Type B pancreatic cell (in vitro differentiated cells): ENCODE measurements at regions not wholly inside any gene's neighbourhood (a gene's known extent, or its start where the extent isn't known, plus 50 kb on each side); places are given as distances from the start of the nearest gene placed in this dataset.

Experiments
- DNase-seq: peaks from one replicate; pipeline ENCODE4 v3.0.0; 2021; ENCODE audit warnings: mixed read lengths; ENCODE audit not compliant: unreplicated experiment; ENCODE audit errors: extremely low spot score
- H3K27ac Mint-ChIP-seq: 2 replicates; pipeline ENCODE4 v1.8.0; 2021; ENCODE audit warnings: mild to moderate bottlenecking, mixed read lengths
- H3K27me3 Mint-ChIP-seq: 2 replicates; pipeline ENCODE4 v1.8.0; 2021; ENCODE audit warnings: mixed read lengths
- H3K36me3 Mint-ChIP-seq: 2 replicates; pipeline ENCODE4 v1.8.0; 2021; ENCODE audit warnings: mixed read lengths
- H3K4me1 Mint-ChIP-seq: one replicate; pipeline ENCODE4 v1.8.0; 2021; ENCODE audit warnings: mixed read lengths; ENCODE audit not compliant: unreplicated experiment
- H3K4me3 Mint-ChIP-seq: 2 replicates; pipeline ENCODE4 v1.8.0; 2021; ENCODE audit warnings: mild to moderate bottlenecking, mixed read lengths
- H3K9me3 Mint-ChIP-seq: 2 replicates; pipeline ENCODE4 v1.8.0; 2021; ENCODE audit warnings: mixed read lengths
- TF ChIP-seq, protein P1 (sequence below): fragments of 200-600 bp; sonication (generic); conservative IDR thresholded peaks from 2 replicates; pipeline ENCODE4 v1.5.0; 2021; ENCODE audit warnings: antibody characterized with exemption, mild to moderate bottlenecking

DNA sequence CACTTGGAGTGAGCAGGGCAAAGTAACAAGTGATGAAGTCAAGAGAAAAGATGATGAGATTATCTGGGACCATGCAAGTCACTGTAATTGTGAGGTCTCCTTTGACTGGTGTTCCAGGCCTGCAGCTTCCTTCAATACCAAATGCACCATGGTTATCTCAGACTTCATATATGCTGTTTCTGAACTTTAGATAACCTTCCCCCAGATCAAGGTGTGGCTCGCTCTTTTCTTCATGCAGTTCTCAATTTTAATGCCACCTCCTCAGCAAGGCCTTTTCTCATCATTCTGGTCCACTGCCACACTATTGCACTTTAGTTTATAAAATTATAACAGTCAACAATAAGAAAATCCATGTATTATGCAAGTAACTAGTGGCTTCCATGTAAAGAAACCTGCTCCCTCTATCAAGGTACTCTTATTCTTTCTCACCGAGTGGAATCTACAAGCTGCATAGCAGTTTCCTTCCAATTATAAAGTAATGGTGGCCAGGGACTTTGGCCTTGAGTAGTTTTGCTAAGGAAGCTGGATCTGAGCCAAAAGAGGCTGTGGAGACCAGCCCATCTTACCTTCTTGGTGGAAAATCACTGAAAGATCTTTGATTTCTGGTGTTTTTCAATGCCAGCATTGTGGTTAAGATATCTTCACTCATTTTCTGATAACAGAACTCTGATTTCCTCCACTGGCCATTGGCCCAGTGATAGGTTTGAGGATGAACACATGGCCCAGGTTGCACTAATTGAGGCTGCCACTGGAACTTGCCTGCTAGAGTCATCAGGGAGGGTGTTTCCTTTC is 113.6 kb downstream of the KCNE4 start:
- Mint-ChIP-seq H3K27ac (no peak overlapping the region), H3K9me3 (no peaks in the 10 kb centered on the region), H3K27me3 (peaks cover 3% of the 10 kb centered on the region), H3K4me3 (no peak overlapping the region), H3K4me1 (no peaks in the 10 kb centered on the region), H3K36me3 (no peaks in the 10 kb centered on the region)
- TF ChIP-seq, protein P1, sequence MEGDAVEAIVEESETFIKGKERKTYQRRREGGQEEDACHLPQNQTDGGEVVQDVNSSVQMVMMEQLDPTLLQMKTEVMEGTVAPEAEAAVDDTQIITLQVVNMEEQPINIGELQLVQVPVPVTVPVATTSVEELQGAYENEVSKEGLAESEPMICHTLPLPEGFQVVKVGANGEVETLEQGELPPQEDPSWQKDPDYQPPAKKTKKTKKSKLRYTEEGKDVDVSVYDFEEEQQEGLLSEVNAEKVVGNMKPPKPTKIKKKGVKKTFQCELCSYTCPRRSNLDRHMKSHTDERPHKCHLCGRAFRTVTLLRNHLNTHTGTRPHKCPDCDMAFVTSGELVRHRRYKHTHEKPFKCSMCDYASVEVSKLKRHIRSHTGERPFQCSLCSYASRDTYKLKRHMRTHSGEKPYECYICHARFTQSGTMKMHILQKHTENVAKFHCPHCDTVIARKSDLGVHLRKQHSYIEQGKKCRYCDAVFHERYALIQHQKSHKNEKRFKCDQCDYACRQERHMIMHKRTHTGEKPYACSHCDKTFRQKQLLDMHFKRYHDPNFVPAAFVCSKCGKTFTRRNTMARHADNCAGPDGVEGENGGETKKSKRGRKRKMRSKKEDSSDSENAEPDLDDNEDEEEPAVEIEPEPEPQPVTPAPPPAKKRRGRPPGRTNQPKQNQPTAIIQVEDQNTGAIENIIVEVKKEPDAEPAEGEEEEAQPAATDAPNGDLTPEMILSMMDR: no peak
- DNase-seq: no peak

DNA sequence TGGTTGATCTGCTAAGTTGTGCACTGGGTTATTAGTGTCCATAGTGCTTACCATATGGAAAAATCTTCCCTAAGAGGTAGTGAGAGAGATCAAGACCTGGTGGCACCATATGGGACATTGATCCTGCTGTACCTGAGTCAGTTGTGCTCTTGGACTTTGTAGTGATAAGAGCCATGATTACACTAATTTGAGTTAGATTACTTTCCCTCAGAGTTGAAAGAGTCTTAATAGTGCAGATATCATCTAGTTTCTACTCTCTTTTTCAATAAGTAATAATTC is 114.2 kb downstream of the KCNE4 start:
- Mint-ChIP-seq H3K9me3 (no peaks in the 10 kb centered on the region), H3K4me1 (no peaks in the 10 kb centered on the region), H3K4me3 (no peak overlapping the region), H3K27me3 (peaks cover 3% of the 10 kb centered on the region), H3K27ac (no peak overlapping the region), H3K36me3 (no peaks in the 10 kb centered on the region)
- DNase-seq: no peak
- TF ChIP-seq, protein P1: no peak

DNA sequence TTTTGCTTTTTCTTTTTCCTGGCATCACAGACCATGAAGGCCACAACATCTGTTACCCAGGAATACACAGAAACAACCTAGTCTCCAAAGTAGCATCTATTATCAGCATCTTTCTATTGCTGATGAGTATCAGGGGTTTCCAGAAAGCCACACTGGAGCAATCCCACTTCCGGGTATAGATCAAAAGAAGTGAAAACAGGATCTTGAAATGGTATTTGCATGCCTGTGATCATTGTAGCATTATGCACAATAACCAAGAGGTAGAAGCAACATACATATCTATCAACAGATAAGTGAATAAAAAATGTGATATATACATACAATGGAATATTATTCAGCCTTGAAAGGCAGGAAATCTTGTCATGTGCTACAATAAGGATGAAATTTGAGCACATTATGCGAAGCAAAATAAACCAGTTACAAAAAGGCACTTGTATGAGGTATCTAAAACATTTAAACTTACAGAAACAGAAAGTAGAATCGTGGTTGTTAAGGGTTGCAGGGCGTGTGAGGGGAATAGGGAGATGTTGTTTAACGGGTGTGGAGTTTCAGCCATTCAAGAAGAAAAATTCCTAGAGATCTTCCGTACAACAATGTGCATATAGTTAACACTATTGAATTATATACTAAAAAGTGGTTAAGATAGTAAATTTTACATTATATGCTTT is 115.1 kb downstream of the KCNE4 start:
- Mint-ChIP-seq H3K27me3 (peaks cover 3% of the 10 kb centered on the region), H3K4me3 (no peak overlapping the region), H3K27ac (no peak overlapping the region), H3K36me3 (no peaks in the 10 kb centered on the region), H3K4me1 (no peaks in the 10 kb centered on the region), H3K9me3 (no peaks in the 10 kb centered on the region)
- no peak for DNase-seq
- TF ChIP-seq, protein P1: no peak

DNA sequence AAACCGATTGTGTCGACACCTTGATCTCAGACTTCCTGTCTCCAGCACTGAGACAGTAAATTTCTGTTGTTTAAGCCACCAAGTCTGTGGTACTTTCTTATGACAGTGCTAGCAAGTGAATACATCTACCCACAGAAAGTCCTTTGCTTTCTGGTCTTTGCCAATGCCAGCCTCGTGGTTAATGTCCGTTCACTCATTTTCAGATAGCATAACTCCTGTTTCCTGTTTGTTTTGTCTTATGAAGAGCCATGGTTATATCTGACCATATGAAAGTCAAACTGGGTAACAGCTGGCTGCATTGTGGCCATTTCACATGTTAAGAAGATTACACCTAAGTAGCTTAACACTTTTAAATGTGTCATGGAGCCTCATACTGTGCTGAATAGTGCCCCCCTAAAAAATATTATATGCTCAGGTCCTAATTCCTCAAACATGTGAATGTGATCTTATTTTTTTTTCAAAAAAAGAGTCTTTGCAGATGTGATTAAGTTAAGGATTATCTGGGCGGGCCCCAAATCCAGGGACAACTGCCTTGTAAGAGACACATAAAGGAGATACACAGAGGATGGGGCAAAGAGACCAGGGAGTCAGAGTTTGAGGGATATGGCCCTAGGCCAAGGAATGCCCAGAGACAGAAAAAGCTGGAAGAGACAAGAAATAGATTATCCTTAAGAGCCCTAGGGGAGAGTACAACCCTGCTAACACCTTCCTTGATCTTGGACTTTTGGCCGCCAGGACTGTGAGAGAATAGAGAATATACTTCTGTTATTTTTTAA is 118.0 kb downstream of the KCNE4 start:
- H3K4me3 Mint-ChIP-seq: no peak overlapping the region
- DNase-seq: no peak
- no peaks in the 10 kb centered on the region for H3K36me3 Mint-ChIP-seq
- H3K27ac Mint-ChIP-seq: no peak overlapping the region
- no peaks in the 10 kb centered on the region for H3K9me3 Mint-ChIP-seq
- no peaks in the 10 kb centered on the region for H3K4me1 Mint-ChIP-seq
- TF ChIP-seq, protein P1: no peak
- H3K27me3 Mint-ChIP-seq: peaks cover 3% of the 10 kb centered on the region

DNA sequence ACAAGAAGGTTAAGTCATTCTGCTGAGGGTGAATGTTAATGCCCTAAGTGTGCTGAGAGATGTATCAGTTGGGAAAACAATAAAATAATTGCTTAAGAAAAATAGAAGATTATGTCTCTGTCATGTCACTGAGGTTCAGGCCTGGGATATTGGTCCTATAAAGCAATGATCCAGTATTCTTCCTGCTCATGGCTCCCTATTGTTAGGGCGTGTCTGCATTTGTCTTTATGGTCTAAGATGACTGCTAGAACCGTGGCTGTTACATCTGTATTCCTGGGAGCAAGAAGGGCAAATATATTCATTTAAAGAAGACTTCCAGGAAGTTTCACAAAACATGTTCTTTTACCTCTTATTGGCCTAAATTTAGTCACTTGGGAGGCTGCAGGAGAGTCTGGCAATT is 125.0 kb downstream of the KCNE4 start:
- Mint-ChIP-seq H3K27ac (no peak overlapping the region), H3K4me3 (no peak overlapping the region), H3K36me3 (no peaks in the 10 kb centered on the region), H3K4me1 (no peaks in the 10 kb centered on the region), H3K27me3 (no peaks in the 10 kb centered on the region), H3K9me3 (no peaks in the 10 kb centered on the region)
- no peak for DNase-seq
- TF ChIP-seq, protein P1: no peak
